Ishikawa (cell line): ENCODE measurements at regions not wholly inside any gene's neighbourhood (a gene's known extent, or its start where the extent isn't known, plus 50 kb on each side); places are given as distances from the start of the nearest gene placed in this dataset.

ENCODE experiments used
- CREB1 ChIP-seq: IDR thresholded peaks from 2 replicates; pipeline ENCODE4 v1.6.1; 2012; ENCODE audit warnings: low read depth
- EP300 ChIP-seq: IDR thresholded peaks from 2 replicates; pipeline ENCODE4 v1.6.1; 2012; ENCODE audit warnings: borderline replicate concordance
- FOXM1 ChIP-seq: IDR thresholded peaks from 2 replicates; pipeline ENCODE4 v1.6.1; 2012; ENCODE audit warnings: low read depth, borderline replicate concordance
- RAD21 ChIP-seq: IDR thresholded peaks from 2 replicates; pipeline ENCODE4 v1.6.1; 2012; ENCODE audit warnings: low read depth
- REST ChIP-seq: IDR thresholded peaks from 2 replicates; pipeline ENCODE4 v1.6.1; 2012; ENCODE audit warnings: low read depth, mild to moderate bottlenecking
- TAF1 ChIP-seq: IDR thresholded peaks from 2 replicates; pipeline ENCODE4 v1.6.1; 2012; ENCODE audit warnings: low read depth, mild to moderate bottlenecking
- YY1 ChIP-seq: IDR thresholded peaks from 2 replicates; pipeline ENCODE4 v1.6.1; 2012; ENCODE audit warnings: low read depth

- TF ChIP-seq TAF1 (no peak), EP300 (no peak), REST (no peak), FOXM1 (no peak), RAD21 (no peak), YY1 (no peak), CREB1 (no peak)
Observed at GRCh38 chr11:130616573-130616972, 168.1 kb downstream of the ADAMTS15 start.
